HT1080 (cell line): ENCODE measurements at regions not wholly inside any gene's neighbourhood (a gene's known extent, or its start where the extent isn't known, plus 50 kb on each side); places are given as distances from the start of the nearest gene placed in this dataset.

Source experiments
- DNase-seq: peaks from one replicate; pipeline ENCODE4 v3.0.0-alpha.2; 2015; ENCODE audit warnings: low read depth

DNA sequence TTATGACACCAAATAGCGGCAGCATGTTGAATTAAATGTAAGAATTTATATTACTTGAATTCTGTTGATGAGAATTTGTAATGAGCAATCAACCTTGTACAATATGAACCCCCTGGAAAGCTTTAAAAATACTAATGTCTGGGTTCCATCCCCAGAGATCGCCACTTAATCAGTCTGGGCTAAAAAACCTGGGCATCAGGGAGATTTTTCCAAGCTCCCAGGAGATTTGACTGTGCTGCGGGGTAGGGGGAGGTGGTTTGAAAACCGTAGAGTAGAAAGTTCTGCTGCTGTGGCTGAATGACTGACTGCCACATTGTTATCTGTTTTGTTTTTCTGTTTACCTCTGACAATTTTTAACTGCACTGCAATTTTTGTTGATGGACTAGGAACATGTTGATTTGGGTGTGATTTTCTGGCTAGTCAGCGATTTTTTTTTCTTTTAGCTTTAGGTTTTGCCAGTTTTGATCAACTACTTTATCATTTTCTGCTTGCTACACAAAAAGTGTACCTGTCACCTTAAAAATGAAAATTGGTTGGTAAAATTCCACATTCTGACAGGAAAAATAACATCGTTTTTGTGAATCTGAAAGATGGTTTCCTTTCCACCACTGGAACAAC lies 79.3 kb downstream of the PCTP start:
- no peak for DNase-seq

DNA sequence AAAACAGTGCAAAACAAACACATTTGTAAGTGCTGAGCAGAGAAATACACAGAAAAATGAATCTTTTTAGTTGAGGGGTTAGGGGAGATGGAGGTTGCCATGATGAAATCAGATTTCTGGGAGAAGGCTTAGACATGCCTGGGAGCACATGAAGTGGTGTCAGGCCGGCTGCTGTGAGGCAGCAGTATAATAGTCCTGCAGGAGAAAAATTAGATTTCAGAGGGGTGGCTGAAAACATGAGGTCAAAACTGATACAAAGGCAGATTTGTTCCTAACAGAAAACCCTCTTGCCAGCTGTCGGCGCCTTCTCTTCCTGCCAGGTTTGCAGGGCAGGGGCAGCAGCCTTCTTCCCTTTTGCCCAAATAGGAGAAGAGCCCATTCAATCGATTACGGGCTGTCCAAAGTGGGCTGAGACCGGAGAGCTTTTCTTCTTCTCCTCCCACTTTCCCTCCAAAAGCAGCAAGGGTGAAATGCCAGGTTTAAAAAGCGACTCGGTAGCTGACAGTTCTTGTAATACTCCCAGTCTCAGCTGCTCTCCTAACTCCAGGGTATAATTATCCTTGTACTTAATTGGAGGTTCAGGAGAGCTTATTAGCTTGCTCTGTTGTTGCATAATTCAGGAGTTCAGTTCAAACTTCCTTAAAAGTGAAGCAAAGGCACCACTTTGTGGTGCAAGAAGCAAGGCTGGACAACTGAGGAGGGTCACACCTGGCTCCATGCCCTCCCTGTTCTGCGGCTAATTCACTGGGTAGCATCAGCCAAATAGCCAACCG lies 80.0 kb downstream of the PCTP start:
- DNase-seq = no peak

DNA sequence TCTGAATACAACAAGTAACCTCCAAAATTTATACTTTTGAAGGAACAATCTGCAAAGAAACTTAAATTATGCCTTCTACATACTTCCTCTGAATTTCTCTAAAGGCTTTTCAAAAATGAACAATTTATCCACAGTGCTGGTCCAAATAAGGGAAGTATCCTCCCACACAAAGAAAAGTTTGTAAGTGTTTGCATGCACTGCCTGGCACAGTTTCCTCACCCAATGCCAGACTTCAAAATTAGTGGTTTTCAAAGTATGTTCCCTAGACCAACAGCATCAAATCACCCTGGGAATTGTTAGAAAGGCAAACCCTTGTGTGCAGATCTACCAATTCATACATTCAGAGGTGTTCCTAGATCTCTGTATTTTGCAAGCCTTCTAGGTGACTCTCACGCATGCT lies 82.5 kb downstream of the PCTP start:
- DNase-seq = no peak

DNA sequence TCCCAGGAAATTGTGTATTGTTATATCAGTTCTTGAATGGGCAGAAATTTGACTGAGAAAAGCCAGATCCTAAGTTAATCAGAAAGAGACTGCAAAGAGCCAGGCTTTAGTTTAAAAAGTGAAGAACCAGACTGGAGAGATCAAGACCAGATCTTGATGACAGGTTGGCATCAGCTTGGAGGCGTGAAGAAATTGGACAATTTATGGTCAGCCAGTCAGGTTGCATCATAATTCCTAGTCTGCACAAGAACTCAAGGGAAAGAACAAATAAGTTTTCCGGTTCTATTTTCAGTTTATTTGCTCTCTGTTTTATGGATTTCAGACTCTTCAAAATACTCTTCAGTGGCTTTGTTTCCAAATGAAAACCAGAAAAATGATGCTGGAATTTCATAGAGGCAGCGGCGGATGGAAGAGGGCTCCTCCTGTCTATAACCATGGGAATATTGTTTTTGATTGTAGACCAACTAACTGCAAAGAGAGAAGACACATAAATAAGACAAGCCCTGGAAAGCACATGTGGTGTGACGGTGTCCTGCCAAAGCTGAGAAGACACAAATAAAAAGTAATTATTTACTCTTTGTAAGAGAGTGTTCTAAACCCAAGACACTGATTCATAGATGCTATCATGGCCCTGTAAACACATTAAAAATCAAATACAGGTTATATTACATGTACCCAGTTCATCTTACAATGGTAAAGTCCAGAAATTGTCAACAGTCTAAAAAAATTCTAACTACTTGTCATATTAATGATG lies 91.7 kb downstream of the PCTP start:
- no peak for DNase-seq

DNA sequence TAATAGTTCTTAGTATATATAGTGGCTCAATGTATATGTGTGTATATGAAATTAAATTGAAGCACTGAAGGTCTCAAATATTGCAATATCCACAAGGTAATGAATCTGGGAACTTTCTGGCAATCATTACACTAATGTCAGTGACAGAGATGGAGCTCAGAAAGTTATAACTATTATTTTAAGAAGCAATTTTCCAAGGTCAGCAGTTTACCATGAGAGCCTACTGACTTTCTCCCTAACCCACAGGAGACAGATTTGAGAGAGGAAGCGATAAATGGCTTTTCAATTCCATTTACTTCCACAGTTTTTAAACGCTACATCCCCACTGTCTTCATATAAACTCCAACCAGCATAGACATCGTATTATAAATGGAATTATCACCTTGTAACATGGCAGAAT lies 92.9 kb downstream of the PCTP start:
- DNase-seq = no peak

DNA sequence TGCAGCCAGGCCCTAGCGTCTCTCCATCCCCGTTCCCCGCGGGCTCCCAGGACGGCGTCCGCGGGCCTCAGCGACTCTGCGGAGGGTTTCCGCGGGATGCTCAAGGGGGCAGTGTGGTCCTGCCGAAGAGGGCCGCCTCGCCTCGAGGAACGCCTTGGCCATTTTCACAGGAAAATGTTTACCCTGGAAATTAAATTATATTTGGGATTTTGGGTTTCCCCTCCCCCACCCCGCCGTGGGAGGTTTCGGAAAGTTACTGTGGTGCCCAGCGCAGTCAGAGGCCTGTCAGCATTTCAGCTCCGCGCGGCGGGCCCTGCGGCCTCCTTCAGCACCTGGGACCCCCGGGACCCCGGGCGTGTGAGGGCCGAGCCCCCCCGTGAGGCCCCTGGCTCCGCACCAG lies 94.5 kb downstream of the PCTP start:
- no peak for DNase-seq

DNA sequence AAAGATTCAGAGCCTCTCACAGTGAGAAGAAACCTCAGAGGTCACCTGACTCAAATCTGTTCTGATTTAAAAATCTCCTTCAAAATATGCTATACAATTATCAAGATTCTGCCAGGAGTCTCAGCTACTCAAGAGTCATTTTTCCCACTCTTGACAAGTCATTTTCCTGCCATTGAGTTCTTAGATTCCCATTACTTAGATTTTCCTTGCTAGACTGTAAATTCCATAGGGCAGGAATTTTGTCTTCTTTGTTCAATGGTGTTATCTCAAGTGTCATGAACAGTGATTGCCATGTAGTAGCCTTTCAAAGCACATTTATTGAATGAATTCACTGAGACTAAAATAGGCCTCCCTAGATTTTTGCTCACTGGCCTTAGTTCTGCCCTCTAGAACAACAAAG lies 95.9 kb downstream of the PCTP start:
- no peak for DNase-seq

DNA sequence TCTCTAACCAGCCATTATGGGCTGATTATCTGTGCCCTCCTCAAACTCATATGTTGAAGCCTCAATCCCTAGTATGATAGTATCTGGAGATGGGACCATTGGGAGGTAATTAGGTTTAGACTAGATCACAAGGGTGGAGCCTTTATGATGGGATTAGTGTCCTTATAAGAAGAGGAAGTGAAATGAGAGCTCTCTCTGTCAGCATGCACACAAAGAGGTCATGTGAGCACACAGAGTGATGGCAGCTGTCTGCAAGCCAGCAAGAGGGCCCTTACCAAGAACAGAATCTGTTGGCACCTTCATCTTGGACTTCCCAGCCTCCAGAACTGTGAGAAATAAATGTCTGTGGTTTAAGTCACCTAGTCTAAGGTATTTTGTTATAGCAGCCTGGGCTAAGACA lies 101.9 kb downstream of the PCTP start:
- DNase-seq = no peak

DNA sequence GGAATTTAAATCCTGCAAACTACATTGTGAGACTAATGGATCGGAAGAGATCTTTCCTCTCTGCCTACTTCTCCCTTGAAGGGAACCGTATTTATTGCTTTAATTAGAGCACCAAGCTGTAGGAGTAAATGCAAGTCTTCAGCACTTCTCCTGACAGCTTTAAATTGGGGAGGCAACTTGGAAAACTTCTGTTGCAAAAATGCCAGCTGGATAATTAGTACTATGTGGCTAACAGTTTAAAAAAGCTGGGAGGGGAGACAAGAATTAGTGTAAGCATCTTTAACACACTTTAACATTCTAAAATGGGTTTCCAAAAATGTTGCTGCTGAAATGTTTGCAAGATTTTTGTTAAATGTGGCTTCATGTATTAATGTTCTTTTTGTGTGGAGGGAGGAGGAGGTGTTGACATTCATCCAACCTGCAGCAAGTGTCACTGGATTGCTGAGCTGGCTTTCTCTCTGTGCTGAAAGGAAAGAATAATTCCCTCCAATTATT lies 108.5 kb downstream of the PCTP start:
- DNase-seq = no peak

DNA sequence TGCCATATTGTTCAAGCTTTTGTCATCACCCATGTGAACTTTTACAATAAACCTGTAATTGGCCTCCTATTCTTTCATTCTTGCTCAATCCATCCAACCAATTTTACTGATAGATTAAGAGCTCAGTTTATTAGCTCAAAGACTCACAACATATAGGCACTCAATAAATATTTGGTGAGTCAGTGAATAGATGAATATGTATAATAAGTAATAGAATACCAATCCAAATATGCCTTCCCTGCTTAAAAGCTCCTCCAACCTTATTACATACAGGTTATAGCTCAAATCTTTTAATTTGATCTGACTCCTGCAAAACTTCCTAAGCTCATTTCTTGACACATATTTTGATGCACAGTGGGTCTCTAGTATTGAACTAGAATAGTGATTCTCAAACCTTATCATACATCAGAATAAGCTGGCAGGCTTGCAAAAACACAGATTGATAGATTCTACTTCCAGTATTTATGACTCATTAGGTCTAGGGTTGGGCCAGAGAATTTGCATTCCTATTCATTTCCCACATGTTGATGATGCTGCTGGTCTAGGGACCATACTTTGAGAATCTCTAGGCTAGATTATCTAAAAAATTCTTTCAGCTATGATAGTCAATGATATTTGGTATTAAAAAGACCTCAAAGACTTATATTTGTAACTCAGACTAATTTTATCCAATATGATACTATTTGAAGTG lies 114.4 kb downstream of the PCTP start:
- DNase-seq = no peak

DNA sequence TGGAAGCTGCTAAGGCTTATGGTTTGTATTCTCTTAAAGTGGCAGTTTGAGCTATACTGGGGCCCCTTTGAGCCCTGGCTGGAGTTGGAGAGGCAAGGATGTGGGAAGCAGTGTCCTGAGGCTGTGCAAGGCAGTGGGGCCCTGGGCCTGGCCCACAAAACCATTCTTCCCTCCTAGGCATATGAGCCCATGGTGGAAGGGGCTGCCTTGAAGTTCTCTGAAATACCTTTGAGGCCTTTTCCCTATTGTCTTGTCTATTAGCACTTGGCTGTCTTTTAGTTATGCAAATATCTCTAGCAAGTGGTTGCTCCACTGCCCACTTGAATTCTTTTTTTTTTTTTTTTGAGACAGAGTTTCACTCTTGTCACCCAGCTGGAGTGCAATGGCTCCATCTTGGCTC lies 119.2 kb downstream of the PCTP start:
- DNase-seq = no peak

DNA sequence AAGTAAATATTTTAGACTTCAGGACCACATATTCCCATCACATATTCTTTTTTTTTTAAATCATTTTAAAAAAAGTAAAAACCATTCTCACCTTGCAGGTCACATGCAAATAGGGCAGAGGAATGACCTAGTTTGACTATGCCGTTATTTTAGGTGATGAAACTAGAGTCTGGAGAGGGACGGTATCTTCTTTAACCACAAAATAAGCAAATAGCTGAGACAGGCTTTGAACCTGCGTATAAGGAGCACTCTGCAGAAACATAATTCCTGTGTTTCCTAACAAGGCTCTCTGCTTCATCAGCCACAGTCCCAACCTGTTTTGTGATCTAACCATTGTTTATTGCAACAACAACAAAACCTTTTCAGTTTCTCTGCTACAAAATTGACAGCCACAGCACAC lies 121.5 kb downstream of the PCTP start:
- DNase-seq = no peak

DNA sequence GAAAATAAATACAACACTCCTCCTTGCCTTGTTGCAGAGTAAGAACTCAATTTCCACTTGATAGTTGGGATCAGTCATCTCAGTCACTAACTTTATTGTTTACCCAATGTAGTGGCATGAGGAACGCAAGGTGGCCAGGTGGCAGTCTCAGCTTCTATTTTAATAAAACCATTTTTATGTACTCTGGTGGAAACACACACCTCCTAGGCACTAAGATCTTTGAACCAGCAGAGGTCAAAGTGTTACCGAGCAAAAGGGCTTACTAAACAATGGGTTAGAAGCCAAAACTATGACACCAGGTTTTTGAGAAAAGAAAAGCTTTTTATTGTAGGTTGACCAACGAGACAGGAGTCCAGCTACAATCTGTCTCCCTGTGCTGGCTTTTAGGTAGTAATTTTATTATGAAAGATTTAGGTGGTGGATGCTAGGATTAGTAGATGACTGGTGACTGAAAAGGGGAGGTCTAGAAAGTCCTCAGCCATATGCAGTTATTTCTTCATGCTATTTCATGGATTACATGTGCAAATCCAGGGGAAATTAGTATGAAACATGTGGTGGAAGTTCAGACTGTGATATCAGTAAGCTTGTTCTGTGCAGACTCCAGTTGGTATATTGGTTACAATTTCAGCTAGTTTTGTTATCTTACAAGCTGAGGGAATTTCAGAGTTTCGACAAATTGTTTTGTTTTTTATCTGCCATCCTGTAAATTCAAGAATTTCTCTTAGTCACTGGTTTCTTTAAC lies 122.3 kb downstream of the PCTP start:
- DNase-seq = no peak

DNA sequence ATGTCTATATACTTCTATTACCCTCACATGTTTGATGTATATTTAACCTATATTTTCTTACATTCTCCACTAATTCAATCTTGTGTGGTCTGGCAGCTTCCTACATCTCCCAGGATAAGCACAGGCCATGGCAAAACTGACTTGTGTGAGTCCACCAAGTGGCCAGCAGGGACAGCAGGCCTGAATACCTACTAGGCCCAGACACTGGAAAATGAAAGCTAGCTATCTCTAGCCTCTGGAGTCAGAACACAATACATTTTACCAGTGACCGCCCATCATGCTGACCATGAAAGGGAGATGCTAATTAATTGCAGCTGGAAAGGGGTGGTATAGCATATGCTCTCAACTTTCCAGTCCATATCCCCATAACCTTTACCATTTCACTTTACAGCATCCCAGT lies 132.3 kb downstream of the PCTP start:
- DNase-seq = no peak

DNA sequence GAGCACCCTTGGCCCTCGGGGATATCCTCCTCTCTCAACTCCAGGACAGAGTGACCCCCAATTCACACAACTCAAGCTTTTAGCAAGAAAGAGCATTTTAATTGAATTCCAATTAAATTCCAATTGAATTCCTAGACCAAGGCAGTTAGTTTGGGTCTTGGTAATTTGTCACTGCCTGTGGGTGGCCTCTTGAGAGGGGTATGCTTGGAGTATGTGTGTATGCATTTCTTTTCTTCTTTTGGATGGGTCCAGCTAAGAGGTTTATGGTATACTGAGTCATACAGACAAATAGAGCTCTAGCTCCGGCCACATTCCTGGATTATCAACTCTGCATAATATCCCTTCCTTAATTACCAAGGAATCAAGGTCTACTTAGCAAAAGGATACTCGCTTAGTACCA lies 136.7 kb downstream of the PCTP start:
- DNase-seq = no peak

DNA sequence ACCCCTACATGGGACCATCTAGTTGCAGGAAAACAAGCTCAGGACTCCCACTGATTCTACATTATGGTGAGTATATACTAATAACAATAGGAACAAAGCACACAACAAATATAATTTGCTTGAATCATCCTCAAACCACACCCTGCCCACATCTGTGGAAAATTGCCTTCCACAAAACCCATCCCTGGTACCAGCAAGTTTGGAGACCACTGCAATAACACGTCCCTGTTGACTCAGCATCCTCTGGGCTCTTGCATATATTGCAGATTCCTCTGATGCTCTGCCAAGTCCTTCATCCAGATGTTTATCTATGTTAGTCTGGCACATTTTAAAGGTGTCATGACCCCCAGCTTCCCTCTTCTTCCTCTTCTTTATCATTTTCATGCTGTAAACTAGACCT lies 138.4 kb downstream of the PCTP start:
- no peak for DNase-seq

DNA sequence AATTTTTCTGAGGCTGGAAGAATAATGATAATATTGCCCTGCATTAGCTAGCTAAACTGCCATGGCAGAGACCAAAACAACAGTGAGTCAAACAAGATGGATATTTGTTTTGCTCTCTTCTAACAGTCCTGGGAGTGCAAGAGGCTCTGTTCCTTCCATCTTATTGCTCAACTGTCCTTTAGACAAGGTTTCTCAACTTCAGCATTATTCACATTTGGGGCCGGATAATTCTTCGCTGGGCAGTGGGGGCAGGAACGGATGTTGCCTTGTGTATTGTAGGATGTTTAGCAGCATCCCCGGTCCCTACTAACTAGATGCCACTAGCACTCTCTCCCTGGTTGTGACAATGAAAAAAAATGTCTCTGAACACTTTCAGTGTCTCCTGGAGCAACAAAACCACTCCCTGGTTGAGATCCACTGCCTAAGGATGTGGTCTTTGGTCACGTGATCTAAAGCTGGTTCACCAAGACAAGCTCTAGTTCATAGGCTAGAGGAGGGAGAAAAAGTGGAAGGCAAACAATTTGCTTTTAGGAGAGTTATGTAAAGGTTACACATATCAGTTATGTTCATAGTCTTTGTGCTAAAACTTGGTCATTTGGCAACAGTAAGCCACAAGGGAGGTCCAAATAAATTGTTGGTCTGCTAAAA lies 144.4 kb downstream of the PCTP start:
- no peak for DNase-seq

DNA sequence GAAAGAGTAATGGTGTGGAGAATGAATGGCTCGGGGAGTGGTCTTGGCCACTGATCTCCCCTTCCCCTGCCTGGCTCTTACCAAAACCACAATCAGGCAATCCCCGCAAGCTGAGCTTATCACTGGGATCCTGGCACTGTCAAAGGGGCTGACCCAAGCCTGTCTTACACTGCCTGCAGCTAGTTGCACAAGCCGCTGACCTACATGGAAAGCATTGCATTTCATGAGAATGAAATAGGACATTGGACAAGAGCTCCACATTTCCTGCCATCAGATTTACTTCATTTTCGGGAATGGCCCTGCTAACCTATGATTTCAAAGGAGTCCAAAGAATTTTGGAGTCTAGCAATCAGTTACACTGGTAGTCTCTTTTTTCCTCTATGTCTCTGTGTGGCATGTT lies 146.4 kb downstream of the PCTP start:
- DNase-seq = no peak

DNA sequence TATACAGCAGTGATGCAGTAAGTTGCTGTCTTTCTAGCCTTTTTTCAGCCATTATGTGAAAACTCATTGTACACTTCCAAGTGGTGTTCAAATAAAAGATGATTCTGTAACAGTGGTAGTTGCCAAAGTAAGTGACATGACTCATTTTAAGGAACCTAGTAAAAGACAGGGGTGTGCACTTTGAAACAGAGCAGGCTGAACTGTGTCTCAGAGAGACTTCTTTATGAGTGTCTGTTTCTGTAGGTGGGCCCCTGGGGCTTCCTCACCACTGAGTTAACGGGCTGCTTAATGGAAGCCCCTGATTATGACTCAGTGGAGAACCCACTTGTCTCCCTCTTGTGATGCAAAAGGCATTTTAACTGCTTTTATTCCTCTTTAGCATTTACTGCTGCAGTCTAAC lies 147.3 kb downstream of the PCTP start:
- no peak for DNase-seq

DNA sequence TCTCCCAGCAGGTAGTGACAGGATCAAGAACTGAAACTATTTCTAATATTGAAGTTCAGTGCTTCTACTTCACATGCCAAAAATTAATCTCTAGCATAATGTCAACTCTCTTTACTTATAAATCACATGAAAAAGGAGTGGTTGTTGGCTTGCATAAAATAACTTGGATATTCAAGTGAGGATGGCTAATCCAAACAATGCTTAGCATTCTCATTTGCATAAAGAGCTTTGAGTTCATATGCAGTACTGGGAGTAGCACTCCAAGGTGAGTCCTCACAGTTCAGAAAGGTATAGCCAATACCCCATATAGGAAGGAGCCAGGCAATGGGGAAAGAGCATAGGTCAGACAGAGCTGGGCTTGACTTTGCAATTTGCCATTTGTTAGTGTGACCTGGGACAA lies 149.3 kb downstream of the PCTP start:
- DNase-seq = no peak
